Endothelial cell of umbilical vein (primary cell): ENCODE measurements at regions not wholly inside any gene's neighbourhood (a gene's known extent, or its start where the extent isn't known, plus 50 kb on each side); places are given as distances from the start of the nearest gene placed in this dataset.

Experiments
- BruUV-seq: library from RNA; stranded (reverse); fragments of 400-500 nt; replicated peaks from 2 replicates; lab custom pipeline; 2021; lab: Mats Ljungman, UMichigan
- CTCF ChIA-PET: fragments of 300-600, 350-600 bp; sonication (Branson Sonifier 250); formaldehyde crosslinking; loops from one replicate; lab custom pipeline; 2021; ENCODE audit warnings: antibody characterized with exemption, inconsistent platforms; lab: Charles Lee
- POLR2A ChIA-PET: fragments of 300-600, 350-600 bp; sonication (Branson Sonifier 250); formaldehyde crosslinking; loops from one replicate; lab custom pipeline; 2021; ENCODE audit warnings: antibody characterized with exemption, inconsistent platforms; lab: Charles Lee
- DNase-seq: peaks from one replicate; pipeline ENCODE4 v3.0.0-alpha.2; 2011; ENCODE audit warnings: low read depth, low spot score
- FAIRE-seq: peaks from 2 replicates; lab custom pipeline; 2011; peaks lifted over from hg19 to GRCh38; lab: Jason Lieb, UNC
- H2AFZ ChIP-seq: 2 replicates; pipeline ENCODE4 v1.6.0; 2012; ENCODE audit warnings: low read depth, low read length, control low read depth, inconsistent platforms
- H3K27ac ChIP-seq: 2 replicates; pipeline ENCODE4 v1.5.1; 2011; ENCODE audit warnings: low read depth, mild to moderate bottlenecking, control low read depth, low read length, moderate library complexity; ENCODE audit not compliant: insufficient read depth
- H3K27me3 ChIP-seq, 2 experiments: 2 replicates each; pipeline versions ENCODE4 v1.6.0 to v1.6.1; 2011; ENCODE audit warnings: low read length in 2 of 2, mixed read lengths in 1 of 2; ENCODE audit not compliant: control insufficient read depth in 2 of 2, insufficient read depth in 2 of 2
- H3K36me3 ChIP-seq, 2 experiments: 2 replicates in 1 of 2; 3 replicates in 1 of 2; pipeline ENCODE4 v1.5.1; 2011; ENCODE audit warnings: low read length in 2 of 2, mild to moderate bottlenecking in 1 of 2, moderate library complexity in 1 of 2; ENCODE audit not compliant: control insufficient read depth in 2 of 2, insufficient read depth in 2 of 2; ENCODE audit errors: extremely low read depth in 1 of 2
- H3K4me1 ChIP-seq: 3 replicates; pipeline ENCODE4 v1.5.1; 2011; ENCODE audit warnings: mild to moderate bottlenecking, low read length; ENCODE audit not compliant: control insufficient read depth, insufficient read depth; ENCODE audit errors: extremely low read depth
- H3K4me2 ChIP-seq: 2 replicates; pipeline ENCODE4 v1.6.1; 2011; ENCODE audit warnings: low read length, control low read depth, mixed read lengths; ENCODE audit not compliant: insufficient read depth
- H3K4me3 ChIP-seq, 3 experiments: fragments of 200-600 bp in 1 of 3; sonication (generic), shearing (Covaris generic) in 1 of 3; replicated peaks in 1 of 3; 2 replicates each; pipeline ENCODE4 v1.5.1; 2011 to 2016; ENCODE audit warnings: control low read depth in 3 of 3, low read length in 3 of 3, mild to moderate bottlenecking in 2 of 3, inconsistent platforms in 1 of 3, low read depth in 1 of 3, moderate library complexity in 1 of 3; ENCODE audit not compliant: insufficient read depth in 1 of 3
- H3K79me2 ChIP-seq: 2 replicates; pipeline ENCODE4 v1.6.0; 2012; ENCODE audit warnings: low read length, inconsistent platforms; ENCODE audit not compliant: control insufficient read depth, insufficient read depth
- H3K9ac ChIP-seq: replicated peaks from 2 replicates; pipeline ENCODE3; 2011; ENCODE audit warnings: low read length, control low read depth; ENCODE audit not compliant: insufficient read depth; ENCODE audit errors: extremely low read depth
- H3K9me1 ChIP-seq: replicated peaks from 3 replicates; pipeline ENCODE4 v1.6.0; 2011; ENCODE audit warnings: mild to moderate bottlenecking, low read length; ENCODE audit not compliant: control insufficient read depth, insufficient read depth; ENCODE audit errors: extremely low read depth
- H3K9me3 ChIP-seq: replicated peaks from 2 replicates; pipeline ENCODE4 v1.5.1; 2012; ENCODE audit warnings: low read length, inconsistent platforms; ENCODE audit not compliant: control insufficient read depth, insufficient read depth
- H4K20me1 ChIP-seq: replicated peaks from 2 replicates; pipeline ENCODE3; 2011; ENCODE audit warnings: mild to moderate bottlenecking, low read length; ENCODE audit not compliant: control insufficient read depth, insufficient read depth; ENCODE audit errors: extremely low read depth
- EZH2 ChIP-seq: IDR thresholded peaks from 2 replicates; pipeline ENCODE4 v1.6.1; 2012; ENCODE audit warnings: borderline replicate concordance, low read depth, mild to moderate bottlenecking, moderate library complexity, low read length, inconsistent platforms; ENCODE audit not compliant: severe bottlenecking
- GATA2 ChIP-seq: IDR thresholded peaks from 2 replicates; pipeline ENCODE4 v1.7.0; 2011; ENCODE audit warnings: low read depth, mild to moderate bottlenecking, moderate library complexity, mixed read lengths, low read length; ENCODE audit not compliant: insufficient read length, insufficient read depth
- JUN ChIP-seq: IDR thresholded peaks from 2 replicates; pipeline ENCODE4 v1.6.1; 2011; ENCODE audit warnings: borderline replicate concordance, low read depth; ENCODE audit not compliant: insufficient read length, insufficient read depth
- MYC ChIP-seq: IDR thresholded peaks from one replicate; pipeline ENCODE4 v1.6.1; 2011; ENCODE audit warnings: mild to moderate bottlenecking, low read depth, low read length
- POLR2AphosphoS5 ChIP-seq: IDR thresholded peaks from 2 replicates; pipeline ENCODE4 v1.6.1; 2012; ENCODE audit warnings: low read depth, mild to moderate bottlenecking, control low read depth, low read length, moderate library complexity; ENCODE audit not compliant: insufficient read depth
- dilution Hi-C: fragments of 300-500 bp; cut with MboI; formaldehyde crosslinking; loops from one replicate; pipeline ENCODE4 v1.15.0; 2019; ENCODE audit warnings: low sequenced_read_pairs; ENCODE audit not compliant: extremely low pct_ligation_motif_present
- intact Hi-C: fragments of 100-400 bp; cut with micrococcal nuclease; formaldehyde crosslinking; loops from one replicate; pipeline ENCODE4 v1.10.0; 2022
- TF ChIP-seq, protein P1 (sequence below), 2 donors: IDR thresholded peaks; 1 replicate in 1 of 2; 2 replicates in 1 of 2; pipeline ENCODE4 v1.5.1; 2011; ENCODE audit warnings: low read length in 2 of 2, mild to moderate bottlenecking in 2 of 2, moderate library complexity in 2 of 2, control low read depth in 1 of 2, inconsistent platforms in 1 of 2, low read depth in 1 of 2; ENCODE audit not compliant: insufficient read depth in 1 of 2; ENCODE audit errors: extremely low read depth in 1 of 2

DNA sequence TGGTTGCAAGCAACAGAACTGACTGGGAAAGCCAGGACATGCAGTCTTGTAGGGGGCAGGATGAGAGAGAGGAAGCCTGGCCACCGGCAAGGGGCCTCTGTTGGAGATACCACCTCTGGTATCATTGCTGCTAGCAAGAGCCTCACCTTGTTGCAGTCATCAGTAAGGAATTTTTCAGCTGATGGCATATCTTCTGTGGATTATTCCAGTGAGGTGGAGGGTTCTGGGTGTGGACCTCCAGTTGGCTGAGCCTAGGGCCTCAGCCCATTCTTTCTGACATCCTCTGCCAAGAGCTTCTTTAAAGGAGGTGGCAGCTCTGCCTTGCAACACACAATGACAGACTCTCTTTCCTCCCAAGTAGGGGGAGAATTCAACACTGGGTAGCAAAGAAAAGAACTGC, 128.9 kb downstream of the AQP9 start:
- dilution Hi-C loops = no loop called here
- H4K20me1 ChIP-seq = no peaks in the 10 kb centered on the region
- no peak for FAIRE-seq
- no peaks in the 10 kb centered on the region for H3K9me3 ChIP-seq
- peaks cover 9 to 12% of the 10 kb centered on the region in 2 experiments for H3K27me3 ChIP-seq
- H3K4me2 ChIP-seq = no peak overlapping the region
- intact Hi-C loops = no loop called here
- ChIA-PET CTCF (interaction anchor here (0.9 to 1.5 kb wide), 3 partner anchors 14 to 1261 kb away, joined by 3 to 7 read pairs (median 3); no protein-coding TSS in a partner anchor), POLR2A (no interaction called here)
- no TSS peak for BruUV-seq
- TF ChIP-seq JUN = no peak
- TF ChIP-seq MYC = no peak
- TF ChIP-seq EZH2 = no peak
- TF ChIP-seq GATA2 = no peak
- TF ChIP-seq, protein P1, sequence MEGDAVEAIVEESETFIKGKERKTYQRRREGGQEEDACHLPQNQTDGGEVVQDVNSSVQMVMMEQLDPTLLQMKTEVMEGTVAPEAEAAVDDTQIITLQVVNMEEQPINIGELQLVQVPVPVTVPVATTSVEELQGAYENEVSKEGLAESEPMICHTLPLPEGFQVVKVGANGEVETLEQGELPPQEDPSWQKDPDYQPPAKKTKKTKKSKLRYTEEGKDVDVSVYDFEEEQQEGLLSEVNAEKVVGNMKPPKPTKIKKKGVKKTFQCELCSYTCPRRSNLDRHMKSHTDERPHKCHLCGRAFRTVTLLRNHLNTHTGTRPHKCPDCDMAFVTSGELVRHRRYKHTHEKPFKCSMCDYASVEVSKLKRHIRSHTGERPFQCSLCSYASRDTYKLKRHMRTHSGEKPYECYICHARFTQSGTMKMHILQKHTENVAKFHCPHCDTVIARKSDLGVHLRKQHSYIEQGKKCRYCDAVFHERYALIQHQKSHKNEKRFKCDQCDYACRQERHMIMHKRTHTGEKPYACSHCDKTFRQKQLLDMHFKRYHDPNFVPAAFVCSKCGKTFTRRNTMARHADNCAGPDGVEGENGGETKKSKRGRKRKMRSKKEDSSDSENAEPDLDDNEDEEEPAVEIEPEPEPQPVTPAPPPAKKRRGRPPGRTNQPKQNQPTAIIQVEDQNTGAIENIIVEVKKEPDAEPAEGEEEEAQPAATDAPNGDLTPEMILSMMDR (IDR thresholded peaks at IDR 0.05; ENCODE audit: extremely low read depth in 1 of 2, insufficient read depth in 1 of 2, low read depth in 1 of 2, low read length in 2 of 2) = no peak
- TF ChIP-seq POLR2AphosphoS5 = no peak
- H3K4me1 ChIP-seq = no peaks in the 10 kb centered on the region
- no peaks in the 10 kb centered on the region for H3K36me3 ChIP-seq
- no peak overlapping the region for H3K9ac ChIP-seq
- no peak for DNase-seq
- no peaks in the 10 kb centered on the region for H3K79me2 ChIP-seq
- H3K9me1 ChIP-seq = no peaks in the 10 kb centered on the region
- H3K27ac ChIP-seq = no peak overlapping the region
- H2AFZ ChIP-seq = no peak overlapping the region
- H3K4me3 ChIP-seq = no peak overlapping the region
